ENCODE measurements at regions not wholly inside any gene's neighbourhood (a gene's known extent, or its start where the extent isn't known, plus 50 kb on each side); places are given as distances from the start of the nearest gene placed in this dataset.
"Not testable (repeated sequence)": the region's sequence is repeated elsewhere in the genome, so short reads cannot be mapped to it uniquely, and the experiment has no call there.

DNA sequence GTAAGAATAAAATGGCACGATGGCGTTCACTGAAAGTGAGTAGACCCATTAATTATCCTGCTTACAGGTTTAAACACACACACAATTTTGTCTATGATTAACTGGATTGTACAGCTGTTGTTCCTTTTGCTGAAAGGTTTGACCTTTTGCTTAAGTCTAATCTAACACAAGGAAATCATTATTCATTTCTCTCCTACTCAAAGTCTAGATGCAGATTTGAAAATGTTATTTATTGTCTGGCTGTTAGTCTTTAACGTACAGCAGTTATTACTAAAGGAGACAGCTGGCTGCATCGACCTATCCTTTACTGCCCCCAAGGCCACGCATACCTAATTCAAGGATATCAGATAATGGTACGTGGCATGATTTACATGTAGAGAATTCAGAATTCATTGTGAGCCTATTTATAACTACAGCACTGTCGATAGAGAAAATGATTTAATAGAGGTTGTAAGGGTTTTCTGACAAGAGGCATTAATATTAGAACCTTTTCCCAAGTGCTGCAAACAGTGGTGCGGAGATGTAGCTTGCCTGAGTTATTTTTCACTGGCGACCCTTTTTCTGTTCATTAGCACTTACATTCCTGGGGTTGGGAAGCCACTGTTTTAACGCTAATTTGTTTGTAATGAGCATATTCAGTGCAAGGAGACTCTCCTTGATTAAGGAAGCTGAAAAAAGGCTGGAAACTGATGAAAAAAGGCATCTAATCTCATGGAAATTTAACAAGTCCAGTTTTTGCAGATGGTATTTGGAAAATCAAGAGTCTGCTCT lies 368.4 kb upstream of the GRAMD2B start:
- no peak for ATAC-seq
- no peaks in the 10 kb centered on the region for H3K4me1 ChIP-seq (ENCODE audit: low read depth)
- intact Hi-C loops (cut with DNase I, micrococcal nuclease), result no loop called here
- H3K36me3 ChIP-seq (ENCODE audit: low read depth), result no peaks in the 10 kb centered on the region
- H3K9me3 ChIP-seq, result no peaks in the 10 kb centered on the region
- no peak overlapping the region for H3K4me3 ChIP-seq
- TF ChIP-seq, protein P1, sequence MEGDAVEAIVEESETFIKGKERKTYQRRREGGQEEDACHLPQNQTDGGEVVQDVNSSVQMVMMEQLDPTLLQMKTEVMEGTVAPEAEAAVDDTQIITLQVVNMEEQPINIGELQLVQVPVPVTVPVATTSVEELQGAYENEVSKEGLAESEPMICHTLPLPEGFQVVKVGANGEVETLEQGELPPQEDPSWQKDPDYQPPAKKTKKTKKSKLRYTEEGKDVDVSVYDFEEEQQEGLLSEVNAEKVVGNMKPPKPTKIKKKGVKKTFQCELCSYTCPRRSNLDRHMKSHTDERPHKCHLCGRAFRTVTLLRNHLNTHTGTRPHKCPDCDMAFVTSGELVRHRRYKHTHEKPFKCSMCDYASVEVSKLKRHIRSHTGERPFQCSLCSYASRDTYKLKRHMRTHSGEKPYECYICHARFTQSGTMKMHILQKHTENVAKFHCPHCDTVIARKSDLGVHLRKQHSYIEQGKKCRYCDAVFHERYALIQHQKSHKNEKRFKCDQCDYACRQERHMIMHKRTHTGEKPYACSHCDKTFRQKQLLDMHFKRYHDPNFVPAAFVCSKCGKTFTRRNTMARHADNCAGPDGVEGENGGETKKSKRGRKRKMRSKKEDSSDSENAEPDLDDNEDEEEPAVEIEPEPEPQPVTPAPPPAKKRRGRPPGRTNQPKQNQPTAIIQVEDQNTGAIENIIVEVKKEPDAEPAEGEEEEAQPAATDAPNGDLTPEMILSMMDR (IDR thresholded peaks at IDR 0.05), result no peak
- no peak for DNase-seq

DNA sequence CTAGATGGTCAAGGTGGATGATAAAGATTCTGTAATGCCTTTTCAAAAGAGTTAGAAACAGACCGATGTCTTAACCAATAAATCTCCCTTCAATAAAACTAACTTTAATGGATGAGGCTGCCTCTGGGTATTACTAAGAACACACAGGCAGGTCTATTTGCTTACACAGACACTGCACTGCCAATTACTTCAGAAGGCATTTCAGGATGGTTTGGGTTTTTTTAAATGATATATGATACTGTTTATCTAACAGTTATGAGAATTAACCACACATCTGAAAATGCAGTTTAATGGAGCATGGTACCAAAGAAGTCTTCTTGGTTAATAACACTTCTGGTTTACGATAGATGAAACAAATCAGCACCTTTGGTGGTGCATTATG lies 367.9 kb upstream of the GRAMD2B start:
- intact Hi-C loops (cut with DNase I, micrococcal nuclease), result no loop called here
- Histone ChIP-seq H3K4me3 (no peak overlapping the region), H3K9me3 (no peaks in the 10 kb centered on the region), H3K4me1 (ENCODE audit: low read depth) (no peaks in the 10 kb centered on the region), H3K36me3 (ENCODE audit: low read depth) (no peaks in the 10 kb centered on the region)
- TF ChIP-seq, protein P1 (IDR thresholded peaks at IDR 0.05), result no peak
- DNase-seq (no peak), ATAC-seq (no peak)

DNA sequence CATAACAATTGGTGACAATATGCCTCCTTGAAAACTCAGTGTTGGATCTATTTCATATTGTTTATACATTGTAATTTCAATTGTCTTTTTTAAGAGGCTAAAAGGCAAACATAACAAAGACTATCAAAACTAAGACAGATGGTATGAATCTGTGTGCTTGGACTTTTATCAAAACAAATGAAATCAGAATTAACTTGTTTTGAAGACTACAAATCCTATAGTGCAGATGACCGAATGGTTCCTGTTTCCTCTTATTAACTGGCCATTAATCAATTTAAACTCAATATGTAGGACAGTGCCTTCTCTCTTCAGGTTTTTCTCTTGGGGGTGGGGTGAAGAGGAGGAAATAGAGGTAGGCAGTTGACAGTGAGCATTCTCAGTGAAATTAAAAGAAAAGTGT lies 366.9 kb upstream of the GRAMD2B start:
- intact Hi-C loops (cut with DNase I, micrococcal nuclease), result no loop called here
- Histone ChIP-seq H3K4me1 (ENCODE audit: low read depth) (no peaks in the 10 kb centered on the region), H3K9me3 (no peaks in the 10 kb centered on the region), H3K36me3 (ENCODE audit: low read depth) (no peaks in the 10 kb centered on the region), H3K4me3 (no peak overlapping the region)
- TF ChIP-seq, protein P1 (IDR thresholded peaks at IDR 0.05), result no peak
- ATAC-seq, result no peak
- no peak for DNase-seq

DNA sequence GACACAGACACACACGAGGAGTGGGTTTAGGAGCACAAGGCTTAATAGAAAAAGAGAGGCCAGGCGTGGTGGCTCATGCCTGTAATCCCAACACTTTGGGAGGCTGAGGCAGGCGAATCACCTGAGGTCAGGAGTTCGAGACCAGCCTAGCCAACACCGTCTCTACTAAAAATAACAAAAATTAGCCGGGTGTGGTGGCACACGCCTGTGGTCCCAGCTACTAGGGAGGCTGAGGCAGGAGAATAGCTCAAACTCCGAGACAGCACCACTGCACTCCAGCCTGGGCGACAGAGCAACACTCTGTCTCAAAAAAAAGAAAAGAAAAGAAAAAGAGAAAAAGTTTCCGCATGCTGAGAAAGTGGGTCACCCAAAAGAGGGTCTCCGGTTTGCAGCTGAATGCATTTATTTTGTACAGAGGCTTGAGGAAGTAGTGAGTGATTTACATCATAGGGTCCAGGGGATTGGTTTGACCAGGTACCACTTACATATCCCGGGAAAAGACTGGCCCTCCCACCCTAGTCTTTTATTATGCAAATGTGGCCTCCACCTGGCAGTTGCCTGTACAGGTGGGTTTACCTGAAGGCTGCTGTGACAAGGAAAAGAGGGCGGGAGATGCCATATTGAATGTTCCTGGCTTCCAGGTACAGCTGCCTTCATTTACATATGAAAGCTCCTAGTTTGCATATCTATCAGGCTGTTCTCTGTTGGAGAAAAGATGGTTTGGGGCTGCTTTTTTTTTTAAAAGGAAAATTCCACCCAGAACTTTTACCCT lies 366.2 kb upstream of the GRAMD2B start:
- no peak for DNase-seq
- H3K4me1 ChIP-seq (ENCODE audit: low read depth), result no peaks in the 10 kb centered on the region
- intact Hi-C loops (cut with DNase I, micrococcal nuclease), result no loop called here
- TF ChIP-seq, protein P1 (IDR thresholded peaks at IDR 0.05), result no peak
- no peaks in the 10 kb centered on the region for H3K36me3 ChIP-seq (ENCODE audit: low read depth)
- no peak for ATAC-seq
- H3K9me3 ChIP-seq, result no peaks in the 10 kb centered on the region
- no peak overlapping the region for H3K4me3 ChIP-seq

DNA sequence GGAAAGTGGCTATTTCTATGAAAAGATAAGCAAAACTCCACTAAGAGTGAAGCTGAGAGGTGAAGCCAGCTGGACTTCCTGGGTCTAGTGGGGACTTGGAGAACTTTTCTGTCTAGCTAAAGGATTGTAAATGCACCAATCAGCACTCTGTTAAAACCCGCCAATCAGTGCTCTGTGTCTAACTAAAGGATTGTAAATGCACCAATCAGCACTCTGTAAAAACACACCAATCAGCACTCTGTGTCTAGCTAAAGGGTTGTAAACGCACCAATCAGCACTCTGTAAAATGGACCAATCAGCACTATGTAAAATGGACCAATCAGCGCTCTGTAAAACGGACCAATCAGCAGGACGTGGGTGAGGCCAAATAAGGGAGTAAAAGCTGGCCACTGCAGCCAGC lies 364.8 kb upstream of the GRAMD2B start:
- H3K4me1 ChIP-seq (ENCODE audit: low read depth); ATAC-seq; intact Hi-C loops (cut with DNase I, micrococcal nuclease); DNase-seq; H3K36me3 ChIP-seq (ENCODE audit: low read depth); H3K9me3 ChIP-seq; H3K4me3 ChIP-seq: not testable (repeated sequence)

All from mucosa of descending colon (tissue), 3 donors.